ENCODE measurements at regions not wholly inside any gene's neighbourhood (a gene's known extent, or its start where the extent isn't known, plus 50 kb on each side); places are given as distances from the start of the nearest gene placed in this dataset.

GRCh38 chr7:3244241-3244814 lies 56.7 kb upstream of the SDK1 start:
- TF ChIP-seq MAFK (IDR thresholded peaks at IDR 0.05; ENCODE audit: low read depth, low read length) (no peak), CTCF (conservative IDR thresholded peaks at IDR 0.05; ENCODE audit: low read depth, low read length) (no peak), POLR2A (IDR thresholded peaks at IDR 0.05; ENCODE audit: low read depth, low read length) (no peak), RAD21 (IDR thresholded peaks at IDR 0.05; ENCODE audit: low read length) (no peak), USF2 (IDR thresholded peaks at IDR 0.05; ENCODE audit: low read depth, low read length) (no peak), RCOR1 (IDR thresholded peaks at IDR 0.05; ENCODE audit: insufficient replicate concordance, low read length) (no peak), CEBPB (IDR thresholded peaks at IDR 0.05; ENCODE audit: low read depth, low read length) (no peak)
